Left ventricle myocardium inferior (tissue), 1 donor: ENCODE measurements at regions not wholly inside any gene's neighbourhood (a gene's known extent, or its start where the extent isn't known, plus 50 kb on each side); places are given as distances from the start of the nearest gene placed in this dataset.

Source experiments
- DNase-seq: peaks from one replicate; pipeline ENCODE4 v3.0.0-alpha.2; 2020
- H3K27ac ChIP-seq: fragments of 200-600 bp; replicated peaks from 2 replicates; pipeline ENCODE4 v1.8.0; 2021
- H3K27me3 ChIP-seq: fragments of 200-600 bp; 2 replicates; pipeline ENCODE4 v1.8.0; 2021; ENCODE audit warnings: low read depth
- H3K36me3 ChIP-seq: fragments of 200-600 bp; 2 replicates; pipeline ENCODE4 v1.8.0; 2021
- H3K4me1 ChIP-seq: fragments of 200-600 bp; 2 replicates; pipeline ENCODE4 v1.8.0; 2021
- H3K4me3 ChIP-seq: fragments of 200-600 bp; 2 replicates; pipeline ENCODE4 v1.8.0; 2021; ENCODE audit warnings: mild to moderate bottlenecking, moderate library complexity
- H3K9me3 ChIP-seq: fragments of 200-600 bp; replicated peaks from 2 replicates; pipeline ENCODE4 v1.8.0; 2021
- CTCF ChIP-seq: fragments of 200-600 bp; IDR thresholded peaks from 2 replicates; pipeline ENCODE4 v1.8.0; 2021; ENCODE audit warnings: antibody characterized with exemption, mild to moderate bottlenecking, borderline replicate concordance
- intact Hi-C: fragments of 100-400 bp; cut with micrococcal nuclease; formaldehyde crosslinking; loops from one replicate; pipeline ENCODE4 v1.11.0; 2022
- donor health status: DM: no; HTN: yes; CAD: no; lungs with severe emphysema.

- Histone ChIP-seq H3K36me3 (no peaks in the 10 kb centered on the region), H3K4me1 (no peaks in the 10 kb centered on the region), H3K27me3 (peaks cover 16% of the 10 kb centered on the region), H3K27ac (no peak overlapping the region), H3K4me3 (no peak overlapping the region), H3K9me3 (peaks cover 6% of the 10 kb centered on the region)
- intact Hi-C loops: no loop called here
- DNase-seq: no peak
- TF ChIP-seq CTCF: no peak
These were observed 372.1 kb upstream of the CCDC196 start for GRCh38 chr14:66114071-66114470.

- Histone ChIP-seq H3K4me3 (no peak overlapping the region), H3K36me3 (no peaks in the 10 kb centered on the region), H3K27ac (no peak overlapping the region), H3K4me1 (no peaks in the 10 kb centered on the region), H3K27me3 (peaks cover 7% of the 10 kb centered on the region), H3K9me3 (peaks cover 6% of the 10 kb centered on the region)
- no peak for TF ChIP-seq CTCF
- intact Hi-C loops: no loop called here
- no peak for DNase-seq
These were observed 370.2 kb upstream of the CCDC196 start for GRCh38 chr14:66115740-66116502.

GRCh38 chr14:66116732-66117131 lies 369.4 kb upstream of the CCDC196 start:
- intact Hi-C loops: no loop called here
- no peak overlapping the region for H3K27ac ChIP-seq
- no peak for TF ChIP-seq CTCF

GRCh38 chr14:66117600-66117999 lies 368.6 kb upstream of the CCDC196 start:
- Histone ChIP-seq H3K9me3 (peaks cover 6% of the 10 kb centered on the region), H3K4me1 (no peaks in the 10 kb centered on the region), H3K27ac (no peak overlapping the region), H3K27me3 (peaks cover 7% of the 10 kb centered on the region), H3K36me3 (no peaks in the 10 kb centered on the region), H3K4me3 (no peak overlapping the region)
- intact Hi-C loops: no loop called here
- no peak for TF ChIP-seq CTCF
- DNase-seq: no peak

More at GRCh38 chr14:66116732-66117131, 369.4 kb upstream of the CCDC196 start:
- Histone ChIP-seq H3K4me1 (no peaks in the 10 kb centered on the region), H3K27me3 (peaks cover 7% of the 10 kb centered on the region), H3K4me3 (no peak overlapping the region), H3K9me3 (peaks cover 6% of the 10 kb centered on the region), H3K36me3 (no peaks in the 10 kb centered on the region)
- DNase-seq: no peak

GRCh38 chr14:66119606-66120231 lies 366.5 kb upstream of the CCDC196 start:
- TF ChIP-seq CTCF: no peak
- intact Hi-C loops: no loop called here
- Histone ChIP-seq H3K9me3 (no peaks in the 10 kb centered on the region), H3K27ac (no peak overlapping the region), H3K4me3 (no peak overlapping the region), H3K27me3 (peaks cover 7% of the 10 kb centered on the region), H3K4me1 (no peaks in the 10 kb centered on the region), H3K36me3 (no peaks in the 10 kb centered on the region)
- DNase-seq: no peak
